HCT116 (cell line): ENCODE measurements at regions not wholly inside any gene's neighbourhood (a gene's known extent, or its start where the extent isn't known, plus 50 kb on each side); places are given as distances from the start of the nearest gene placed in this dataset.

Experiments used
- ATAC-seq: fragments of 200-7000 bp; cut with Tn5 transposase; 2 replicates; pipeline ENCODE4 v1.9.1; 2020; ENCODE audit warnings: mild to moderate bottlenecking, moderate library complexity
- BruUV-seq: library from RNA; stranded (reverse); fragments of 400-500 nt; replicated peaks from 2 replicates; lab custom pipeline; 2021; lab: Mats Ljungman, UMichigan
- CTCF ChIA-PET: fragments of 300-600 bp; sonication (Branson Sonifier 250); formaldehyde crosslinking; loops from one replicate; lab custom pipeline; 2021; ENCODE audit warnings: antibody characterized with exemption; lab: Charles Lee
- POLR2A ChIA-PET: fragments of 300-600, 350-600 bp; sonication (Branson Sonifier 250); formaldehyde crosslinking; loops from one replicate; lab custom pipeline; 2021; ENCODE audit warnings: antibody characterized with exemption; lab: Charles Lee
- RAD21 ChIA-PET, 2 experiments: fragments of 300-600 bp; sonication (Branson Sonifier 250); formaldehyde crosslinking; loops; one replicate each; lab custom pipeline; 2023; ENCODE audit warnings: low total read pairs in 2 of 2; ENCODE audit not compliant: uncharacterized antibody in 2 of 2, unreplicated experiment in 2 of 2, low non-redundant PET in 1 of 2; lab: Charles Lee
- DNase-seq: peaks from one replicate; pipeline ENCODE4 v3.0.0-alpha.2; 2010; ENCODE audit warnings: low read depth, low spot score
- H2AFZ ChIP-seq: fragments of 200-600 bp; shearing (Covaris generic), sonication (generic); 2 replicates; pipeline ENCODE4 v1.6.1; 2017; ENCODE audit warnings: low read depth, mixed run types, mixed read lengths, antibody characterized with exemption, low read length; ENCODE audit not compliant: poor library complexity, severe bottlenecking
- H3K27ac ChIP-seq: 2 replicates; pipeline ENCODE4 v1.5.1; 2012; ENCODE audit warnings: low read depth, low read length
- H3K27me3 ChIP-seq: fragments of 200-600 bp; sonication (generic); 2 replicates; pipeline ENCODE4 v1.6.1; 2016; ENCODE audit warnings: mixed run types, low read length, mixed read lengths; ENCODE audit not compliant: insufficient read depth
- H3K36me3 ChIP-seq, 2 experiments: fragments of 200-500 bp in 1 of 2; fragments of 200-600 bp in 1 of 2; sonication (Bioruptor generic) in 1 of 2; sonication (generic) in 1 of 2; 2 replicates each; pipeline versions ENCODE4 v1.5.1 to v1.6.1; 2014 to 2016; ENCODE audit warnings: low read length in 2 of 2, inconsistent platforms in 1 of 2, mixed read lengths in 1 of 2, mixed run types in 1 of 2; ENCODE audit not compliant: insufficient read depth in 2 of 2, control insufficient read depth in 1 of 2
- H3K4me1 ChIP-seq, 2 experiments: fragments of 200-600 bp in 1 of 2; sonication (generic) in 1 of 2; 2 replicates each; pipeline versions ENCODE4 v1.5.1 to v1.6.1; 2012 to 2017; ENCODE audit warnings: low read length in 2 of 2, inconsistent platforms in 1 of 2, mild to moderate bottlenecking in 1 of 2, mixed read lengths in 1 of 2, mixed run types in 1 of 2, moderate library complexity in 1 of 2; ENCODE audit not compliant: insufficient read depth in 2 of 2, control insufficient read depth in 1 of 2
- H3K4me2 ChIP-seq: fragments of 200-600 bp; sonication (generic); 2 replicates; pipeline ENCODE4 v1.6.1; 2017; ENCODE audit warnings: mixed run types, low read length, mixed read lengths
- H3K4me3 ChIP-seq, 2 experiments: fragments of 200-600 bp in 1 of 2; sonication (generic) in 1 of 2; replicated peaks in 1 of 2; 2 replicates each; pipeline ENCODE4 v1.5.1; 2011 to 2016; ENCODE audit warnings: low read length in 2 of 2, control low read depth in 1 of 2, low read depth in 1 of 2, mild to moderate bottlenecking in 1 of 2, mixed read lengths in 1 of 2, mixed run types in 1 of 2
- H3K79me2 ChIP-seq: fragments of 200-600 bp; sonication (generic); 2 replicates; pipeline ENCODE4 v1.6.1; 2017; ENCODE audit warnings: mild to moderate bottlenecking, mixed run types, low read length, moderate library complexity, mixed read lengths; ENCODE audit not compliant: insufficient read depth
- H3K9ac ChIP-seq: fragments of 200-600 bp; sonication (generic); 2 replicates; pipeline ENCODE4 v1.6.1; 2016; ENCODE audit warnings: low read length, mixed read lengths
- H3K9me2 ChIP-seq: fragments of 200-600 bp; sonication (generic), shearing (Covaris generic); 2 replicates; pipeline ENCODE4 v1.6.1; 2017; ENCODE audit warnings: mixed run types, mild to moderate bottlenecking, moderate library complexity; ENCODE audit not compliant: insufficient read depth
- H3K9me3 ChIP-seq, 2 experiments: fragments of 200-500 bp in 1 of 2; fragments of 200-600 bp in 1 of 2; sonication (Bioruptor generic) in 1 of 2; sonication (generic) in 1 of 2; 2 replicates each; pipeline ENCODE4 v1.6.1; 2014 to 2017; ENCODE audit warnings: low read length in 2 of 2, mixed read lengths in 2 of 2, inconsistent platforms in 1 of 2, low read depth in 1 of 2, mild to moderate bottlenecking in 1 of 2, mixed run types in 1 of 2, moderate library complexity in 1 of 2; ENCODE audit not compliant: control insufficient read depth in 1 of 2, insufficient read depth in 1 of 2
- H4K20me1 ChIP-seq: fragments of 200-600 bp; sonication (generic), shearing (Covaris generic); 2 replicates; pipeline ENCODE4 v1.6.1; 2017; ENCODE audit warnings: mixed run types, mild to moderate bottlenecking, moderate library complexity; ENCODE audit not compliant: insufficient read depth
- ATF3 ChIP-seq: IDR thresholded peaks from 2 replicates; pipeline ENCODE4 v1.6.1; 2012
- EGR1 ChIP-seq: IDR thresholded peaks from 2 replicates; pipeline ENCODE4 v1.6.1; 2012; ENCODE audit warnings: low read depth
- ELF1 ChIP-seq: IDR thresholded peaks from 2 replicates; pipeline ENCODE4 v1.6.1; 2012; ENCODE audit warnings: low read depth, borderline replicate concordance
- EZH2 ChIP-seq: fragments of 200-600 bp; sonication (generic); IDR thresholded peaks from 2 replicates; pipeline ENCODE4 v1.6.1; 2017; ENCODE audit warnings: antibody characterized with exemption, mixed run types
- FOSL1 ChIP-seq: IDR thresholded peaks from 2 replicates; pipeline ENCODE4 v1.6.1; 2012; ENCODE audit warnings: low read depth
- MAX ChIP-seq: IDR thresholded peaks from 2 replicates; pipeline ENCODE4 v1.6.1; 2012
- POLR2A ChIP-seq: IDR thresholded peaks from 2 replicates; pipeline ENCODE4 v1.7.0; 2011; ENCODE audit warnings: borderline replicate concordance; ENCODE audit not compliant: insufficient read depth, insufficient read length; ENCODE audit errors: extremely low read depth
- POLR2AphosphoS5 ChIP-seq: IDR thresholded peaks from 2 replicates; pipeline ENCODE4 v1.6.1; 2011; ENCODE audit warnings: mild to moderate bottlenecking, low read depth, low read length, moderate library complexity
- RAD21 ChIP-seq: IDR thresholded peaks from 2 replicates; pipeline ENCODE4 v1.6.1; 2012; ENCODE audit warnings: low read depth, mild to moderate bottlenecking
- SIN3A ChIP-seq: IDR thresholded peaks from 2 replicates; pipeline ENCODE4 v1.6.1; 2012; ENCODE audit warnings: low read depth
- SP1 ChIP-seq: IDR thresholded peaks from 2 replicates; pipeline ENCODE4 v1.6.1; 2012; ENCODE audit warnings: low read depth
- SRF ChIP-seq: IDR thresholded peaks from 2 replicates; pipeline ENCODE4 v1.6.1; 2012; ENCODE audit warnings: low read depth
- TCF7L2 ChIP-seq: IDR thresholded peaks from 2 replicates; pipeline ENCODE4 v1.7.0; 2011; ENCODE audit warnings: borderline replicate concordance, inconsistent platforms; ENCODE audit not compliant: insufficient read depth, insufficient read length; ENCODE audit errors: extremely low read depth
- YY1 ChIP-seq: IDR thresholded peaks from 2 replicates; pipeline ENCODE4 v1.6.1; 2011; ENCODE audit warnings: low read length, low read depth, moderate library complexity, mild to moderate bottlenecking; ENCODE audit not compliant: insufficient replicate concordance; ENCODE audit errors: extremely low read depth
- ZFX ChIP-seq: fragments of 450-650 bp; IDR thresholded peaks from 2 replicates; pipeline ENCODE4 v1.6.1; 2017
- ZNF274 ChIP-seq: fragments of 200-500 bp; sonication (Bioruptor generic); IDR thresholded peaks from 2 replicates; pipeline ENCODE4 v1.6.1; 2014; ENCODE audit warnings: mild to moderate bottlenecking, low read depth, low read length, inconsistent platforms
- intact Hi-C: fragments of 100-400 bp; cut with micrococcal nuclease; formaldehyde crosslinking; loops from 2 replicates; pipeline ENCODE4 v1.10.0; 2022

GRCh38 chr2:128406736-128407554 is 88.3 kb upstream of the HS6ST1 start:
- CTCF ChIA-PET = no interaction called here
- Histone ChIP-seq H3K4me1 (no peaks in the 10 kb centered on the region; a peak in 1 of 4 replicates), H3K9me3 (no peaks in the 10 kb centered on the region), H3K36me3 (no peaks in the 10 kb centered on the region), H3K9ac (no peak overlapping the region), H3K9me2 (no peaks in the 10 kb centered on the region), H4K20me1 (no peaks in the 10 kb centered on the region), H3K4me2 (no peak overlapping the region), H3K79me2 (no peaks in the 10 kb centered on the region), H3K4me3 (no peak overlapping the region), H2AFZ (no peak overlapping the region), H3K27ac (no peak overlapping the region), H3K27me3 (no peaks in the 10 kb centered on the region)
- RAD21 ChIA-PET = no interaction called here
- intact Hi-C loops = no loop called here
- DNase-seq = no peak
- no peak for ATAC-seq
- TF ChIP-seq POLR2A (no peak), EZH2 (no peak), RAD21 (no peak), ZNF274 (no peak), SIN3A (no peak), SRF (no peak), MAX (no peak), ATF3 (no peak), FOSL1 (no peak), TCF7L2 (no peak), ELF1 (no peak), EGR1 (no peak), ZFX (no peak), POLR2AphosphoS5 (no peak), SP1 (no peak), YY1 (no peak)
- POLR2A ChIA-PET = no interaction called here
- BruUV-seq = no TSS peak
